PC-3 (cell line): ENCODE measurements at regions not wholly inside any gene's neighbourhood (a gene's known extent, or its start where the extent isn't known, plus 50 kb on each side); places are given as distances from the start of the nearest gene placed in this dataset.

Source experiments
- ATAC-seq: fragments of 200-7000 bp; cut with Tn5 transposase; 2 replicates; pipeline ENCODE4 v1.9.1; 2020; ENCODE audit warnings: mild to moderate bottlenecking, moderate library complexity
- BruUV-seq: library from RNA; stranded (reverse); fragments of 400-500 nt; replicated peaks from 2 replicates; lab custom pipeline; 2021; lab: Mats Ljungman, UMichigan
- CTCF ChIA-PET: fragments of 300-600 bp; sonication (Branson Sonifier 250); formaldehyde crosslinking; loops from one replicate; lab custom pipeline; 2022; ENCODE audit warnings: antibody characterized with exemption; lab: Charles Lee
- POLR2A ChIA-PET: fragments of 300-600 bp; sonication (Branson Sonifier 250); formaldehyde crosslinking; loops from one replicate; lab custom pipeline; 2022; ENCODE audit warnings: antibody characterized with exemption; ENCODE audit not compliant: unreplicated experiment; lab: Charles Lee
- DNase-seq: peaks from one replicate; pipeline ENCODE4 v3.0.0-alpha.2; 2015
- H2AFZ ChIP-seq: fragments of 300-600 bp; sonication (generic); 2 replicates; pipeline ENCODE4 v1.6.0; 2016; ENCODE audit warnings: antibody characterized with exemption, low read length
- H3F3A ChIP-seq: fragments of 300-600 bp; sonication (generic); one replicate; pipeline ENCODE4 v1.6.0; 2017; ENCODE audit warnings: antibody characterized with exemption, low read length, control low read depth, mild to moderate bottlenecking; ENCODE audit not compliant: unreplicated experiment
- H3K27ac ChIP-seq: fragments of 300-600 bp; sonication (generic); 2 replicates; pipeline ENCODE4 v1.5.1; 2016; ENCODE audit warnings: mild to moderate bottlenecking, low read length
- H3K27me3 ChIP-seq: fragments of 300-600 bp; sonication (generic); 2 replicates; pipeline ENCODE4 v1.6.1; 2016; ENCODE audit warnings: low read length, mixed read lengths
- H3K36me3 ChIP-seq: fragments of 300-600 bp; sonication (generic); 2 replicates; pipeline ENCODE4 v1.6.1; 2016; ENCODE audit warnings: low read depth, mixed run types, low read length, mixed read lengths
- H3K4me1 ChIP-seq: fragments of 300-600 bp; sonication (generic); 2 replicates; pipeline ENCODE4 v1.5.1; 2016; ENCODE audit warnings: low read length; ENCODE audit not compliant: insufficient read depth
- H3K4me2 ChIP-seq: fragments of 300-600 bp; sonication (generic); 2 replicates; pipeline ENCODE4 v1.6.0; 2016; ENCODE audit warnings: low read length
- H3K4me3 ChIP-seq: fragments of 300-600 bp; sonication (generic); 2 replicates; pipeline ENCODE4 v1.5.1; 2016; ENCODE audit warnings: mild to moderate bottlenecking, low read length, mixed read lengths
- H3K79me2 ChIP-seq: fragments of 300-600 bp; sonication (generic); 2 replicates; pipeline ENCODE4 v1.6.1; 2017; ENCODE audit warnings: low read length, mixed read lengths
- H3K9ac ChIP-seq: fragments of 300-600 bp; sonication (generic); 2 replicates; pipeline ENCODE4 v1.6.0; 2016; ENCODE audit warnings: mild to moderate bottlenecking, low read length
- H3K9me2 ChIP-seq: fragments of 300-600 bp; sonication (generic); replicated peaks from 2 replicates; pipeline ENCODE4 v1.6.1; 2016; ENCODE audit warnings: mixed run types, low read length, mixed read lengths
- H3K9me3 ChIP-seq: fragments of 300-600 bp; sonication (generic); 2 replicates; pipeline ENCODE4 v1.6.1; 2016; ENCODE audit warnings: low read length, mixed read lengths
- H4K20me1 ChIP-seq: fragments of 300-600 bp; sonication (generic); 2 replicates; pipeline ENCODE4 v1.6.1; 2016; ENCODE audit warnings: low read length, mixed read lengths
- EZH2 ChIP-seq: fragments of 300-600 bp; sonication (generic); IDR thresholded peaks from one replicate; pipeline ENCODE4 v1.6.1; 2017; ENCODE audit warnings: antibody characterized with exemption, mild to moderate bottlenecking, low read length; ENCODE audit not compliant: unreplicated experiment
- EZH2phosphoT487 ChIP-seq: fragments of 300-600 bp; sonication (generic); IDR thresholded peaks from 2 replicates; pipeline ENCODE4 v1.6.1; 2018; ENCODE audit warnings: mild to moderate bottlenecking, antibody characterized with exemption, low read length, borderline replicate concordance
- intact Hi-C: fragments of 100-400 bp; cut with micrococcal nuclease; formaldehyde crosslinking; loops from 2 replicates; pipeline ENCODE4 v1.9.0; 2023
- TF ChIP-seq, protein P1 (sequence below): fragments of 300-600 bp; sonication (generic); conservative IDR thresholded peaks from 2 replicates; pipeline ENCODE4 v1.5.1; 2017; ENCODE audit warnings: antibody characterized with exemption, low read depth, mild to moderate bottlenecking, low read length

DNA sequence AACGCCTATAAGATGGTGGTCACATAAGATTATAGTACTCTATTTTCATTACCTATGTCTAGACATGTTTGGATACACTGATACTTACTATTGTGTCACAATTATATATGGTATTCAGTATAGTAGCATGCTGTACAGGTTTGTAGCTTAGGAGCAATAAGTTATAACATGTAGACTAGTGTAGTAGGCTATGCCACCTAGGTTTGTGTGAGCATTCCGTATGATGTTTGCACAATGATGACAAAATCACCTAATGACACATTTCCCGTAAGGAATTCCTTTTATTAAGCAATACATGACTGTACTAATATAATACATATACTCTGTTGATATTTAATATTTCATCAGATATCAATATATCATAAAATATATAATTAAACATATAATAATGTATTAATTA is 540.7 kb downstream of the BMP2 start:
- Histone ChIP-seq H3K4me2 (no peak overlapping the region), H3K36me3 (no peaks in the 10 kb centered on the region), H3K4me1 (no peaks in the 10 kb centered on the region), H3F3A (no peaks in the 10 kb centered on the region), H2AFZ (no peak overlapping the region), H4K20me1 (no peaks in the 10 kb centered on the region), H3K27ac (no peak overlapping the region), H3K79me2 (no peaks in the 10 kb centered on the region), H3K27me3 (peaks cover 73% of the 10 kb centered on the region), H3K4me3 (no peak overlapping the region), H3K9me3 (no peaks in the 10 kb centered on the region), H3K9me2 (no peaks in the 10 kb centered on the region), H3K9ac (no peak overlapping the region)
- POLR2A ChIA-PET: no interaction called here
- DNase-seq: peak; percentile 36
- intact Hi-C loops: no loop called here
- ATAC-seq: no peak
- TF ChIP-seq EZH2phosphoT487: no peak
- TF ChIP-seq EZH2: no peak
- TF ChIP-seq, protein P1, sequence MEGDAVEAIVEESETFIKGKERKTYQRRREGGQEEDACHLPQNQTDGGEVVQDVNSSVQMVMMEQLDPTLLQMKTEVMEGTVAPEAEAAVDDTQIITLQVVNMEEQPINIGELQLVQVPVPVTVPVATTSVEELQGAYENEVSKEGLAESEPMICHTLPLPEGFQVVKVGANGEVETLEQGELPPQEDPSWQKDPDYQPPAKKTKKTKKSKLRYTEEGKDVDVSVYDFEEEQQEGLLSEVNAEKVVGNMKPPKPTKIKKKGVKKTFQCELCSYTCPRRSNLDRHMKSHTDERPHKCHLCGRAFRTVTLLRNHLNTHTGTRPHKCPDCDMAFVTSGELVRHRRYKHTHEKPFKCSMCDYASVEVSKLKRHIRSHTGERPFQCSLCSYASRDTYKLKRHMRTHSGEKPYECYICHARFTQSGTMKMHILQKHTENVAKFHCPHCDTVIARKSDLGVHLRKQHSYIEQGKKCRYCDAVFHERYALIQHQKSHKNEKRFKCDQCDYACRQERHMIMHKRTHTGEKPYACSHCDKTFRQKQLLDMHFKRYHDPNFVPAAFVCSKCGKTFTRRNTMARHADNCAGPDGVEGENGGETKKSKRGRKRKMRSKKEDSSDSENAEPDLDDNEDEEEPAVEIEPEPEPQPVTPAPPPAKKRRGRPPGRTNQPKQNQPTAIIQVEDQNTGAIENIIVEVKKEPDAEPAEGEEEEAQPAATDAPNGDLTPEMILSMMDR: no peak
- CTCF ChIA-PET: no interaction called here
- no TSS peak for BruUV-seq

DNA sequence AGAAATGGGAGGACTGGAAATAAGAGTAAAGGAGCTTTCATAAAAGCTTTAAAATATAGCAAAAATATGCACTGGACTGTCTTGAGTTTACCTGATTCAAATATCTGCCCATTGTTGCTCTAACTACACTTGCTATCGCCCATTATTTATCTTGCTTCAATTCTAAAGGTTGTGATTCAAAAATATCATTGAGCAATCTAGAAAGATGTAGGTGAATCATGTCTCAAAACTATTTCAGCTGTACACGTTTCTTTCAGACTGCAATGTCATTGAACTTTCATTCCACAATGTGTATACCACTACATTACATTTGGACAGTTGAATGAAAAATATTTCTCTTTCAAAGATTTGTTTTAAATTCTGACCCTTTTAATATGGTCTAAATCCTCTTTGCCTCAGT is 545.6 kb downstream of the BMP2 start:
- intact Hi-C loops: no loop called here
- no peak overlapping the region for H3K9ac ChIP-seq
- H4K20me1 ChIP-seq: no peaks in the 10 kb centered on the region
- no peak overlapping the region for H2AFZ ChIP-seq
- H3F3A ChIP-seq: no peaks in the 10 kb centered on the region
- CTCF ChIA-PET: no interaction called here
- no peaks in the 10 kb centered on the region for H3K4me1 ChIP-seq
- H3K9me2 ChIP-seq: no peaks in the 10 kb centered on the region
- no peaks in the 10 kb centered on the region for H3K36me3 ChIP-seq
- no TSS peak for BruUV-seq
- POLR2A ChIA-PET: no interaction called here
- ATAC-seq (no peak), DNase-seq (no peak)
- no peak overlapping the region for H3K4me3 ChIP-seq
- no peaks in the 10 kb centered on the region for H3K79me2 ChIP-seq
- no peaks in the 10 kb centered on the region for H3K9me3 ChIP-seq
- no peak overlapping the region for H3K4me2 ChIP-seq
- peaks cover 69% of the 10 kb centered on the region for H3K27me3 ChIP-seq
- no peak overlapping the region for H3K27ac ChIP-seq
- TF ChIP-seq EZH2 (no peak), EZH2phosphoT487 (no peak)
- TF ChIP-seq, protein P1: no peak

DNA sequence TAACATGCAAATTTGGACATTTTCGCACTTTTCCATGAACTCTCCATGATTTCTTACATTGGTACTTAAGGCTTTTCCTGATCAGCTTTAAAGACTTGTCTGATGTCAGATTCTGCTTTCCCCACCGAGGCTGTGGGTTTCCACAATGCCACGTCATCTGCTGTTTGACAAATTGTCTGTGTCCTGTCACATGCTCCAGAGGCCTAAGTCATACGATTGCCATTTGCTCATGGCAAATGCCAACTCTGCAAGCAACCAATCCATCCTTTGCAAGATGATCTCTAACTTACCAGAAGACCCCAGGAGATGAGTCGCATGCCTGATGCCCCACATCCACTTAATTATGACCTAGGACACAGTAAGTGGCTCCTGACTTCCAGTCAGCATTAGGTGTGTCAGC is 556.5 kb downstream of the BMP2 start:
- POLR2A ChIA-PET: no interaction called here
- Histone ChIP-seq H3K4me3 (no peak overlapping the region), H2AFZ (no peak overlapping the region), H3K27ac (no peak overlapping the region), H4K20me1 (no peaks in the 10 kb centered on the region), H3K36me3 (no peaks in the 10 kb centered on the region), H3K79me2 (no peaks in the 10 kb centered on the region), H3F3A (no peaks in the 10 kb centered on the region), H3K4me1 (no peaks in the 10 kb centered on the region), H3K4me2 (no peak overlapping the region), H3K27me3 (peaks cover 54% of the 10 kb centered on the region), H3K9me3 (no peaks in the 10 kb centered on the region), H3K9me2 (no peaks in the 10 kb centered on the region), H3K9ac (no peak overlapping the region)
- ATAC-seq (no peak), DNase-seq (no peak)
- intact Hi-C loops: no loop called here
- CTCF ChIA-PET: no interaction called here
- TF ChIP-seq, protein P1: no peak
- TF ChIP-seq EZH2: no peak
- no peak for TF ChIP-seq EZH2phosphoT487
- BruUV-seq: no TSS peak
